Tibial nerve (tissue), 3 donors: ENCODE measurements at regions not wholly inside any gene's neighbourhood (a gene's known extent, or its start where the extent isn't known, plus 50 kb on each side); places are given as distances from the start of the nearest gene placed in this dataset.

ENCODE experiments used
- CTCF ChIP-seq, 5 experiments: fragments of 200-600 bp in 3 of 5; fragments of 450-650 bp in 2 of 5; sonication (generic) in 3 of 5; IDR thresholded peaks; one replicate each; pipeline ENCODE4 v1.5.1; 2016 to 2019; ENCODE audit warnings: antibody characterized with exemption in 5 of 5, mild to moderate bottlenecking in 3 of 5, moderate library complexity in 2 of 5
- POLR2A ChIP-seq, 2 donors: fragments of 450-650 bp; IDR thresholded peaks; one replicate each; pipeline ENCODE4 v1.6.1; 2017; ENCODE audit warnings: antibody characterized with exemption in 2 of 2, mild to moderate bottlenecking in 2 of 2, moderate library complexity in 2 of 2

- TF ChIP-seq CTCF (IDR thresholded peaks at IDR 0.05) (no peak), POLR2A (IDR thresholded peaks at IDR 0.05) (no peak)
These were observed 84.0 kb downstream of the NCR2 start for GRCh38 chr6:41419385-41419784.
